ENCODE measurements at regions not wholly inside any gene's neighbourhood (a gene's known extent, or its start where the extent isn't known, plus 50 kb on each side); places are given as distances from the start of the nearest gene placed in this dataset.

DNA sequence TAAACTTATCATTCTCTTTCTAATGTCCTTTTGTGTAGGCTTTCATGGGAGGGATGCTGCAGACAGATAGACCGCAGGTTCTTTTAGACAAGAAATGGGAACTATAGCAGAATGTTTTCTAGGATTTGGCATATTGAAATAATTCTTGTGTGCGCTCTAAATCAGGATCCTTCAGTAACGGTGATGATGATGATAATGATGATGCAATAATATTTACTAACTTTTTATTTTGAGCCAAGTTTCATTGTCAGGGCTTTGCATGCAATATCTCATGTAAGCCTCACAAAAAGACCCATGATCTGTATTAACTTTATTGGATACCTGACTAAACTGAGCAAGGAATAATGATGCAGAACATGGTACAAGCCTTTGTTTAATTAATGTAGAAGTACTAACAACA lies 280.1 kb downstream of the HAO1 start:
- DNase-seq, result no peak

DNA sequence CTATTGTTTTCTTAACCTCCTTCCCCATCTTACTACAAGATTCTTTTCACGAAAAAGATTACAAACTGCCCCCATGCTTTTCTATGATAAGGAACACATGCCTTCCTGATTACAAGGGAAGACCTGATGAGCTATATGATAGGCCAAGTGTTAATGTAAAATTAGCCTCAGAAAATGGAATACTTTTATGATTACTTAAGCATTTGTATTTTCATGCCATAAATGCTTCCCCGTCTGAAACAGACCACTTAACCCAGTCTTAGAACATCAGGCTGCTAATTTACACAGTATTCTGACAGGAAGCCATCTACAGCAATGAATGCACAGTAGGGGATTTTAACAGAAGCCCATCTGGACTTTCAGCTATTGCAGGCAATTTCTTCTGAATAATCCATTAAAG lies 274.9 kb downstream of the HAO1 start:
- DNase-seq, result no peak

DNA sequence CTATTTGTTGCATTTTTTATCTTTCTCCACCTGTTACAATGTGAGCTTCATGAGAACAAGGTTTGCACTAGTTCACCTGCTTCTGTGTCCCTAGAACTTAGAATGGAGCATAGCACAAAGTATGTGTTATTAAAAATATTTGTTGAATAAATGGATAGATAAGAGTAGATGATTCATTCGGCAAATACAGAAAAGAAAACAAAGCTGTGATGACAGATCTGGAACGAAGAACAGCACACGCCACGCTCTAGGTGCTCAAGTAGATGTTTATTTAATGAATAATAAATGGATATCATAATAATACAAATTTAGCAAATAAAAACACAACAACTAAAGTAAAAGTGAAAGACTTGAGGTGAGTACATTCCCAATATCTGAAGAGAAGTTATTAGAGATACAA lies 273.1 kb downstream of the HAO1 start:
- DNase-seq, result no peak

DNA sequence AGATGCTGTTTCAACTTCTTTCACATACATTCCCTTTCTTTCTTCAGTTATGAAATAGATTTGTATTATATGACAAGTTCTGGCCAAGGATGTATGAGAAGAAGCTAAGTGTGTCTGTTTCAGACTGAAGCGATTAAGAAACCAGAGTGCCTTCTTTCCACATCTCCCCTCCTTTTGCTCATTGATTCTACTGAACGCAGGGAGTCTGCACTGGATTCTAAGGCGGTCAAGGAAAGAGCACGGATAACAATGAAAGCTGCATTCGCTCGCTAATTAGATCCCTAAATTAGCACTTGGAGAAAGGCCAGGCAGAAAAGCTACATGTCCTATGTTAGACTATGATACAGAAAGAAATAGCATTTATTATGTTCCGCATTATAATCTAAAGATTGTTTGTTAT lies 267.7 kb downstream of the HAO1 start:
- DNase-seq, result no peak

GRCh38 chr20:7673841-7674240 lies 266.4 kb downstream of the HAO1 start:
- DNase-seq, result no peak

GRCh38 chr20:7682916-7683315 lies 257.3 kb downstream of the HAO1 start:
- no peak for DNase-seq

DNA sequence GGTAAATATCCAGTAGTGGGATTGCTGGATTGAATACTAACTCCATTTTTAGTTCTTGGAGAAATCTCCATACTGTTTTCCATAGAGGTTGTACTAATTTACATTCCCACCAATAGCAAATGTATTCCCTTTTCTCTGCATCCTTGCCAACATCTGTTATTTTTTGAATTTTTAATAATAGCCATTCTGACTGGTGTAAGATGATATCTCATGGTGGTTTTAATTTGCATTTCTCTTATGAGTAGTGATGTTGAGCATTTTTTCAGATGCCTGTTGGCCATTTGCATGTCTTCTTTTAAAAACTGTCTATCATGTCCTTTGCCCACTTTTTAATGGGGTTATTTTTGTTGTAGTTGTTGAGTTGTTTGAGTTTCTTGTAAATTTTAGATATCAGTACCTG lies 253.2 kb downstream of the HAO1 start:
- DNase-seq, result no peak

DNA sequence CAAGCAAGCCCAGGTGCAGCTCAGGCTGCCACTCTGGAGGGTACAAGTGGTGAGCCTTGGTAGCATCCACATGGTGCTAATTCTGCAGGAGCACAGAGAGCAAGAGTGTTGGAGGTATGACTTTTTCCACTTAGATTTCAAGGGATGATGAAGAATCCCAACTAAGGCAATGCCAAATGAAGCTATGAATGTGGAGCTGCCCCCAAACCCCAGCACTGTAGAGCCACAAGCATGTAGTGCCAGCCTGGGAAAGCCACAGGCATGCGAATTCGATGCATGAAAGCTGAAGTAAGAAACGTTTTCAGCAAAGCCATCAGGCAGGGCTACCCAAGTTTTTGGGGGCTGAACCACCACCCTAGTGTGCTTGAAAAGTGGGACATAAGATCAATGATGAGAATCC lies 251.1 kb downstream of the HAO1 start:
- DNase-seq, result no peak

- DNase-seq, result no peak
Observed at GRCh38 chr20:7691647-7692269, 248.5 kb downstream of the HAO1 start.

DNA sequence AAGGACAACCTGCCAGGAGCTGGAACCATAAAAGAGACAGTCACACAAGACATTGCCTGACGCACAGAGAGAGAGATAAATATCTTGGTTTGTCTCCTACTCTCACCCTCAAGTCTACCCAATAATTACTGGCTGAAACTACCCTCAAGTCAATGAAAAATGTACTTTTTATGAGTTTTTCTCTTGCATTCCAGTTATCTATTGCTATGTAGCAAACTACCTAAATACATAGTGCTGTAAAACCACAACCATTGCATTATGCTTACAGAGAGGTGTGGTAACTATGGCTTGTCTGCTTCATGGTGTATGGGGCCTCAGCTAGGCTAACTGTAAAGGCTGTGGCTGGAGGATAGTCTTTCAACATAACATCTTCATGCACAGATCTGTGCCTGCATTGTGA lies 247.8 kb downstream of the HAO1 start:
- no peak for DNase-seq

- no peak for DNase-seq
Observed at GRCh38 chr20:7693761-7694160, 246.5 kb downstream of the HAO1 start.

GRCh38 chr20:7695051-7695495 lies 245.2 kb downstream of the HAO1 start:
- no peak for DNase-seq

DNA sequence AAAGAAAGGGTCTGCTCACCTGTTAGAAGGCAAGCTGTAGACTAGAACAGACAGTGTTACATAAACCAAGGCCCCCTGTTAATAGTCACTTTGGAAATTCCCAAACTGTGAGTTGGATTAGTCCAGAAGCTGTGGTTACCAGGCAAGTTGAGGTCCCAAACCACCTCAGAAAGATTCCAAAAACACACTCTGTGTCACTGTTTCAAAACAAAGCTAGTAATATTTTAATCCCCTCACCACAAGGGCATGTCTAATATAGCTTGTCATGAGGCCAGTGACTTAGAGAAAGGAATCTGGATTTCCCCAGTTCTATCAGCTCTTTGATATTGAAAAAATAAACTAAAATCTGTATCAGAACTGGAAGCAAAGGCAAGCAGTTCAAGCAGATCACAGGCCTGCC lies 244.6 kb downstream of the HAO1 start:
- no peak for DNase-seq

- DNase-seq, result no peak
Observed at GRCh38 chr20:7696311-7696710, 243.9 kb downstream of the HAO1 start.

DNA sequence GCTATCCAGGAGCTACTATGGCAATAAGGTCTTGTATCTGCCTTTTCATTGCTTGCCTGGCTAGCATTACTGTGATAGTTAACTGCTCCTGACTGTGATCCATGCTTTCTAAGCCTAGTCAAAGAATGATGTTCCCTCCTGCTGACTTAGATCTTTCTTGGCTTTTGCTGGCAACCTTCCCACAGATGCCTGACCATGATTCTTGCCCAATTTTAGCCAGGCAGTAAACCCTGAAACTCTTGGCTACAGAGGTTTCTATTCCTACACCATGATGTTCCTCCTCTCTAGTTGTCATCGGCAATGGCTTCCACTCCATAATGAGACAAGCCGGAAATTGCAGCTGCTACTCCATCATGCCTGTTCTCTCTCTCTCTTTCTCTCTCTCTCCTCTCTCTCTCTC lies 238.1 kb downstream of the HAO1 start:
- DNase-seq, result no peak

GRCh38 chr20:7703551-7703961 lies 236.7 kb downstream of the HAO1 start:
- no peak for DNase-seq

GRCh38 chr20:7703996-7704395 lies 236.3 kb downstream of the HAO1 start:
- DNase-seq, result no peak

DNA sequence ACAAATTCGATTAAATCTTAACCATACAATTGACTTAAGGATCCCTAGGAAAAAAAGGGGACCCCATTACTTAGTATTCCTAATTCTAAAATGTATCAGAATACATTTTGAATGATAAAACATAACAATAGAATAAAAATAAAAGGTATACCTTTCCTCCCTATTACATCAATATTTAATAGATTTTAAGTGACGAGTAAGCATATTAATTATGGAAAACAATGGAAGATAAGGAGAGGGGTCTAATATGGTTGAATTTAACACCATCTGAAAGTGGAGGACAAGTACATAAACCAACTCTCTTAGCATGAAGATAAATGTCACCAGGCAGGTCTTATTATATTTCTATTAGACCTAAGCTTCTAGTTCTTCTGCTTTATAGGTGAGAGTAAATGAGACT lies 232.1 kb downstream of the HAO1 start:
- DNase-seq, result no peak

GRCh38 chr20:7708782-7709181 lies 231.5 kb downstream of the HAO1 start:
- DNase-seq, result no peak

- no peak for DNase-seq
Observed at GRCh38 chr20:7710440-7710839, 229.8 kb downstream of the HAO1 start.

GRCh38 chr20:7712661-7713060 lies 227.6 kb downstream of the HAO1 start:
- DNase-seq, result no peak

DNA sequence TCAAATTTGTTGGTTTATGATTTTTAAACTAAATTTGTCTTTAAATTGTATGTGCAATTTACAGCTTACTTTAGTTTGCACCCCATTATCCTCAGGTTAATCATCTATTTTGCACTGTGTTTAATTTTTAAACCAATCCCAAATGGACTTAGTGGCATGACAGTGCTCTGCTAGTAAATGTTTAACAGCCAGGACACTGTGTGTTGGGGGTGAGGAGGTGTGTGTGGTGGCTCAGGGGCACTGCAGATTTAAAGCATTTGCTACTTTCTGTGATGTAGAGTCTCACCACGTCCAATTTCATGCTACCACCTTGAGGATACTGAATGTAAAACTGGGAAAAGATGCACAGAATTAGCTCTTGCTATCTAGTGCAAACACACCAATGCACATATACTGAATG lies 225.7 kb downstream of the HAO1 start:
- DNase-seq, result no peak

DNA sequence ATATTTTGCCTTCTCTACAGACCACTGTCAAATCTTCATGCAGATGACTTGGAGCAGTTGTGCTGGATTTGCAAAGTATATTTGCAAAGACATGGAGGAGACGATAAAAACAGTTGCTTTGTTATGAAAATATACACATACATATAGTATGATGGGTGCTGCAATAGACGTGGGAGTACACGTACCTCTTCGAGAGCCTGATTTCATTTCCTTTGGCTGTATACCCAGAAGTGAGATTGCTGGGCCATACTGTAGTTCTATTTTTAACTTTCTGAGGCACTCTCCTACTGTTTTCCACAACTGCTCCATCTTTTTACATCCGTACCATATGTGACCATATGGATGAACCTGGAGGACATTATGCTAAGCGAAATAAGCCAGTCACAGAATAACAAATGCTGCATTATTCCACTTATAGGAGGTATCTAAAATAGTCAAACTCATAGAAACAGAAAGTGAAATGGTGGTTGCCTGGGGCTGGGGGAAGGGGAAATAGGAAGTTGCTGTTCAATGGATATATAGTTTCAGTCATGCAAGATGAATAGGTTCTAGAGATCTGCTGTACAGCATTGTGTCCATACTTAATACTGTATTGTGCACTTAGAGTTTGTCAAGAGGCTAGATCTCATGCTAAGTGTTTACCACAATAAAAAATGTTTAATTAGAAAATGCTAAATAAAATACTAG lies 223.8 kb downstream of the HAO1 start:
- DNase-seq, result no peak

DNA sequence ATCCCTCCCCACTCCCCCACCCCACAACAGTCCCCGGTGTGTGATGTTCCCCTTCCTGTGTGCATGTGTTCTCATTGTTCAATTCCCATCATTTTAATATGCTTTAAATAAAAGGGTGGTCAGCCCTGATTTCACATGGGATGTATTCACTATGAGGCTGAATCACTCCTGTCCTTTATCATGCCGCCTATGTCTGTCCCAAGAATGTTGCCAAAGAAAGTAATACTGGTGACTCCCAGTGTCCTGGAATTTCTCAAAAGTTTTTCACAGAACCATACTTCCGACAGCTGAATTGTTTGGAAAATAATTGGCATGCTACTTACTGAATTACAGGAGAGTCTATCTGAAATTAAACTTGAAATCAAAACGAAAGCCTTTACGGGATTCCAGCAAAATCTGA lies 217.7 kb downstream of the HAO1 start:
- DNase-seq, result no peak

- DNase-seq, result no peak
Observed at GRCh38 chr20:7723284-7723683, 217.0 kb downstream of the HAO1 start.
